Epithelial cell of prostate (primary cell): ENCODE measurements at regions not wholly inside any gene's neighbourhood (a gene's known extent, or its start where the extent isn't known, plus 50 kb on each side); places are given as distances from the start of the nearest gene placed in this dataset.
"Not testable (repeated sequence)": the region's sequence is repeated elsewhere in the genome, so short reads cannot be mapped to it uniquely, and the experiment has no call there.

Experiments used
- DNase-seq: peaks from one replicate; pipeline ENCODE4 v3.0.0-alpha.2; 2011; ENCODE audit warnings: low read depth, low spot score
- H3K27ac ChIP-seq: fragments of 450-650 bp; 2 replicates; pipeline ENCODE4 v1.5.1; 2017; ENCODE audit warnings: mild to moderate bottlenecking

DNA sequence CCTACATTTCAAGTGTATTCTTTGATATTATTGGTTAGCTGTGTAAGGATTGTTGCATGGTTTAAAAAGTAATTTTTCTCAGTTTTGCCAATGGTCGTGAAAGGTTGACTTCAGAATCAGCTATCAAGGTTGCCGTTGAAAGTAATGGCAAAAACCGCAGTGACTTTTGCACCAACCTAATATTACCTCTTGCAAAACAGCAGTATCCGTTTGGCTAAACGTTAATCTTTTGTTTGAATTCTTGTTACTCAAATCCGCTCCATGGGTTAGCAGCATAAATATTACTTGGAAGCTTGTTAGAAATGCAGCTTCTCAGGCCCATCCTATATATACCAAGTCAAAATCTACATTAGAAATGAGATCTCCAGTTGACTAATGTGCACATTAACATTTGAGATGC, 141.6 kb upstream of the PRSS12 start:
- H3K27ac ChIP-seq, DNase-seq: not testable (repeated sequence)

DNA sequence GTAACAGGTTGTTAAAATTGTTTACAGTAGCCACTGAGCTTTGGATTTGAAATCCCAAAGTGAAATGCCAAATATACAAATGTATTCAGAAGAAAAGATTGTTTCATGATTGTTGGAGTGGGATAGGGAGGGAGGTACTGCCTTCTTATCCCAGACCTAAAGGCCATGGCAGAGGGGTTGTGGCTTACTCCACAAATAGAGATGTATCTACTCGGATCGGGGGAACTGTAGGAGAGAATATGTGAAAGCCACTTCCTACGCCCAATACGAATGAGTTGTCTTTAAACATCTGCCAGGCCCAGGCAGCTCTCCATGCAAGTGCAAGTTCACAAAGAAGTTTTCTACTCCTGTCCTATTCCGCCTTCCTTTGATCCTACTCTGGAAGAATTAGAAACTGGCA, 150.2 kb upstream of the PRSS12 start:
- H3K27ac ChIP-seq, DNase-seq: not testable (repeated sequence)

DNA sequence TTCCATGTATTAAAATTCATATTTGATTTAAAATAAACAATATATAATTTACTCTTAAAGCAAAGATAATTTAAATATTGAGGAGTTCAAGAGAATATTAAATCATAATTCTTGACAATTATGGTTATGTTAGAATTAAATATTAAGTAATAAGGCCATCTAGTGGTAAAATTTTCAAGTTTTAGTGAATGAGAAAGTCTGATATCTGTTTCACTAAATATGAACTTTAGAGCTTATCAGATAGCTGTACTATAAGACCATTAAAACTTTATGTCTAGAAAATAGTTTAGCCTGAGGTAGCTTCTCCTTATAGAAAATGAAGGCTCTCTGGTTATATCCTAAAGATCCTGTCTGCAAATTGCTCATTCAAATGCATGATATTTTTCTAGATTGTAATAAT, 152.1 kb upstream of the PRSS12 start:
- not testable (repeated sequence) for H3K27ac ChIP-seq, DNase-seq

DNA sequence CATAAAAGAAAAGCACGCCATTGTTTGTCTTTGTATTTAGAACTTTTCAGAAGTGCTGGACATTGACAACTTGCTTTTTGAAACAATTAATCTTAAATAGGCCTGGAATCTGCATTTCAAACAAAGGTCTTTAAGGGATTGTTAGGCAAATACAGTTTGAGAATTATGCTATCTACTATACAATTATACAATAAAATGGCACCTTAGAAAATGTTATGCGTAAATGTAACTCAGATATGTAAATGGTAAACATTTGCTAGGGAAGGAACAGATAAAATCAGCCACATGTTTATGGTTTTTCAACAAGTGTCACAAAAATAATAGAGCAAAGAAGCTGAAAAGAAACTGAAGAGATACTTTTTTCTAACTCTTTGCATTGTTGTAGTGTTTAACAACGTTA, 152.7 kb upstream of the PRSS12 start:
- DNase-seq, H3K27ac ChIP-seq: not testable (repeated sequence)

- not testable (repeated sequence) for H3K27ac ChIP-seq, DNase-seq
Observed at GRCh38 chr4:118512870-118513269, 160.1 kb upstream of the PRSS12 start.

- DNase-seq, H3K27ac ChIP-seq: not testable (repeated sequence)
Observed at GRCh38 chr4:118514332-118514731, 161.5 kb upstream of the PRSS12 start.

- not testable (repeated sequence) for DNase-seq, H3K27ac ChIP-seq
Observed at GRCh38 chr4:118516107-118516506, 163.3 kb upstream of the PRSS12 start.

DNA sequence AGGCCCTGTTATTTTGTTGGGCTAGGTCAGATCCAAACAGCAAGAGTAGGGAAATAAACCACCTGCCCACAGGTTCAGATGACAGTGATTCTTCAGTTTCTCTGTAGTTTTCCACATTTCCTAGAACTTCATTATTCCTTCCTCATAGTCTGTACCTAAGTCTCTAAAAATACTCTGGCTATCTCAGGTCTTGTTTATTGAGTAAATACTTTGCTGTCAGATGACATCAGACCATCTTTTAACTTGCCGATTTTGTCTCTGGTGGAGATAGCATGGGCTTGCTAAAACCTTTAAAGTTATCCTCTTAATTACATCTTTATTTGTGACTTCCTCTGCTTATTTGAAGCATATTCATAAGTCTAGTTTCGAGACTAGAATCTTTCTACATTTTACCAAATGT, 155.1 kb upstream of the METTL14 start:
- H3K27ac ChIP-seq, DNase-seq: not testable (repeated sequence)

- not testable (repeated sequence) for H3K27ac ChIP-seq, DNase-seq
Observed at GRCh38 chr4:118531947-118532346, 153.2 kb upstream of the METTL14 start.

GRCh38 chr4:118535788-118536187, 149.4 kb upstream of the METTL14 start:
- not testable (repeated sequence) for DNase-seq, H3K27ac ChIP-seq

DNA sequence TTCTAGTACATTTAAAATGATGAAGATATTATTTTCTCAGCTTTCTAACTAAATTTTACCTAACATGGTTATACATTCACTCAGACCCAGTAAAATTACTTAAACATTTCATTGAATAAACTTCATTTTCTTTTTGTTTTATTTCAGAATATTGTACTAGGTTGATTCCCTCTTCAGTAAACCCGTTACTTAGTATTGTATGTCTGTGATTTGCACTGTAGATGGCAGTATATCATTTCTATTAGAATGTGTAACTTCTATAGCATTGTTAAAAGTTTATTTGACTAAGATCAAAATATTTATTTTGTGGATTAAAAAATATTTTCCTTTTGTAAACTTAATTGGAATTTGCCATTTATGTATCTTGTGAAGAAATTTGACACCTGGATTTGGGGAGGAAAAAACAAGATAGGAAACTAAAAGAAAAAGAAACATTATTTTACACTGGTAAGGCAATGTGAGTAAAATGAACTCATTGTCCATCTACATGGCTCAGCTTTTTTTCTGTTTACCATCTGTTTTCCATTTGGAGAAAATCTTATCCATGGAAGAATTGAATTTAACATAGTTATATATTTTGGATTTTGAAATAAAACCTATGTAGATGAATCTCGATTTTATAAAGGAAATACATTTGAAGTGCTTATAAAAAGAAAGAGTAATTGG, 145.6 kb upstream of the METTL14 start:
- not testable (repeated sequence) for H3K27ac ChIP-seq, DNase-seq

DNA sequence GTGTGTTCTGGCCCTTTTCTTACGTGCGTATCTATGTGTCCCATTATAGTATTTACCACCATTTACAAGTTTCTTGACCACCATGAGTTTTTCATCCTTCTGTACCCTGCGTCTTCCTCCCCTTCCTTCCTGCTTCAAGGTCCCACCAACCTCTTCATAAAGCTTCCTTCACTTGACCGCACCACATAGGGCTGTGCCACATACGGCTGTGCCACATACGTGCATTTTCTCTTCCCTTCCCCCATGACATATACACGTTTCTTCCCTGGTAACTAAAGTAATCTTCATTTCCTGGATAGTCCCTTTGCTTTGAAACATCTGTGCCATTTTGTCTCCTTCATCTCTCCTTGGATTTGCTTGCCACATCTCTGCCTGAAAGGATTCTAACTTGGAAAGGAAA, 128.6 kb upstream of the METTL14 start:
- not testable (repeated sequence) for DNase-seq, H3K27ac ChIP-seq

DNA sequence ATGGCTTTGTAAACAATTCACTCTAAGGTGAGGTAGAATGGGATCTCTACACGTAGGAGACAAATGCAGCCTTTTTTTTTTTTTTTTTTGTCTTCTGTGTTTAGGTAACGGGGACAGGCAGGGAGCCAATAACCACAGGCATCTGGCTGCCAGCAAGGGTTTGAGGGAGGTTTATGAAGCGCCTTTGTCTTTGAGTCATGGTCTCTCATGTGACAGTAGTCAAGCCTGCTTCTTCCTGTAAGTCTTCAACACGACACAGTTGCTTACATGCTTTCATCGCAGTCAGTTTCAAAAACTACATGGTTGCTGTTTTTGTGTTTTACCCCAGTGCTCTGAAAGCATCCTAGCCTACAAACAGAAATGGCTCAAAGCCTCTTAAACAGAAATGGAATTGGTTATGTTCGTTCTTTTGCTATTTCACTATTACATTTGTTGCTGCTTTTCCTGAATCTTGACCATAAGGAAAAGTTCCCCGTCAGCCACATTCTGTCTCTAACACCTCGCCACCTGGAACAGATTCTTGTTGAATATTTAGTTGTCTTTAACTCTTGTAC, 127.8 kb upstream of the METTL14 start:
- no peak overlapping the region for H3K27ac ChIP-seq
- DNase-seq: peak; percentile 83

- not testable (repeated sequence) for DNase-seq, H3K27ac ChIP-seq
Observed at GRCh38 chr4:118558188-118558587, 127.0 kb upstream of the METTL14 start.

DNA sequence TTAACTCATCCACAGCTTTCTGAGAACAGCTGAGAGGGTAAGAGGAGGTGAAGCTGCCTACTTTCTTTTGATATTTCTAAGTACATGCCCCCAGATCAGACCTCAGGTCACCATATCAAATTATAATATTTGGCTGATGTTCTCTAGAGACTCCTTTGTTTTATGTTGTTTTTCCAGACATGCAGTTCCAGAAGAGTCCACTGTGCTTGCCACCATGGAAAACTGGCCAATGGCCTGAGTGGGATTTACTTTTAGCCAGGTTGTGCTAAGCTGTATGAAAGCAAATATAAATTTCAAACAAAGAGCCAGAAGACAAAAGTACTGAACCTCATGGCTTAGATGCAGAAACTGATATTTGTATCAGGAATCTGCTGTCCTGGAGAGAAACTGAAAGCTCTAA, 123.6 kb upstream of the METTL14 start:
- DNase-seq, H3K27ac ChIP-seq: not testable (repeated sequence)

DNA sequence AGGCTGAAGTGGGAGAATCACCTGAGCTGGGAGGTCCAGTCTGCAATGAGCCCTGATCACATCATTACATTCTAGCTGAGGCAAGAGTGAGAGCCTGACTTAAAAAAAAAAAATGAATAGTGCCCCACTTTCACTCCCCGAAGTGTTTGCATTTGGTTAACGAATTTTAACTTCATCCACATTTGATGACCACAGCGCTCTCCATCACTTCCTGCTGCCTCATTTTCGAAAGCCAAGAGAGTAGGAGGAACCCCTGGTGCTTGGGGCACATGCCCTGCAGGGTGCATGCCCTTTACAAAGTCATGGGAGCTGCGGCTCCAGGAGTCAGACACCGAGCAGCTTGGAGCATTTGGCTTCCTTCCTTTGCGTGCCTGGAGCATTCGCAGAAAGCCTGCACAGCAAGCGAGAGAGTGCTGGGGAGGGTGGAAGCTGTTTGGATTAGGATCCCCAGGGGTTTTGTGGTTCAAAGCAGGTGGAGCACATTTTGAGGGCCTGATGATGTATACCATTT, 119.1 kb upstream of the METTL14 start:
- DNase-seq, H3K27ac ChIP-seq: not testable (repeated sequence)

DNA sequence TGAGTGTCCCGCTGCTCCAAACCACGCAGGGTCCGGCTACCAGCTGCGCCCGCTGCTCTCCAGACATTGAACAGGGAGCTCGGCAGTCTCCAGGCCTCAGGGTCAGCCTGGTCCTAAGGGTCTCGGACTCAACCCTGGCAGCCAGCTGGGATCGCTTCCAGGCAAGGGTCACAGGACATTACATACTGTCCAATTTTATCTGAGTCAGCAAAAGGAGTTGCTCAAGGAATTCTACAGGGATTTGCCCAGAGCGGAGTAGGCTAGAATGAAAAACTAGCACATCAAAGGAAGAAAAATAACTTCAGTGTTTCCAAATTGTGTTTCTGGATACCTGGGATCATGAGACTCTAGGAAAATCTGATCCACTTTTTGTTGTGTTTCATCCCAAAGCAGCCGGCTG, 112.2 kb upstream of the METTL14 start:
- not testable (repeated sequence) for DNase-seq, H3K27ac ChIP-seq

GRCh38 chr4:118574251-118574913, 110.8 kb upstream of the METTL14 start:
- H3K27ac ChIP-seq, DNase-seq: not testable (repeated sequence)

GRCh38 chr4:118575057-118575456, 110.1 kb upstream of the METTL14 start:
- not testable (repeated sequence) for H3K27ac ChIP-seq, DNase-seq

DNA sequence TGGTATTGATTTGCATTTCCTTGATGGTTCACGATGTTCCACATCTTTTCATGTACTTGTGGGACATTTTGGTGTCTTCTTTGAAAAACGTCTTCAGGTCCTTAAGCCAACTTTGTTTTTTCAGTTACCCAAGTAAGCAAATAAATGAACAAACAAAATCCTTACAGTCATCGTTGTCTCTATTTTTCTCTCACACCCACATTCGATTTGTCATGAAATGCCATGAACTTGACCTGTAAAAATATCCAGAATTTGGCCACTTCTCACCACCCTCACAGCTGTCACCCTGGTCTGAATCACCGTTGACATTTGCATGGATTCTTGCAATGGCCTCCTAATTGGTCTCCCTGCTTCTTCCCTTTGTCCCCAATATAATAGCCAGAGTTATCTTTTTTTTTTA, 109.5 kb upstream of the METTL14 start:
- not testable (repeated sequence) for H3K27ac ChIP-seq, DNase-seq

GRCh38 chr4:118576709-118577219, 108.4 kb upstream of the METTL14 start:
- not testable (repeated sequence) for H3K27ac ChIP-seq, DNase-seq
